Trophoblast cell (in vitro differentiated cells and primary cell): ENCODE measurements at regions not wholly inside any gene's neighbourhood (a gene's known extent, or its start where the extent isn't known, plus 50 kb on each side); places are given as distances from the start of the nearest gene placed in this dataset.

Source experiments
- DNase-seq, 2 donors: peaks; one replicate each; pipeline ENCODE4 v3.0.0-alpha.2; 2016
- H2AFZ ChIP-seq: 2 replicates; pipeline ENCODE4 v1.6.1; 2013; ENCODE audit warnings: low read length, moderate library complexity, mild to moderate bottlenecking; ENCODE audit not compliant: insufficient read depth, poor library complexity
- H2AK5ac ChIP-seq: 2 replicates; pipeline ENCODE4 v1.6.1; 2013; ENCODE audit warnings: mild to moderate bottlenecking, low read length
- H2BK120ac ChIP-seq: 2 replicates; pipeline ENCODE4 v1.6.1; 2013; ENCODE audit warnings: low read length, mild to moderate bottlenecking, moderate library complexity; ENCODE audit not compliant: insufficient read depth, poor library complexity
- H2BK12ac ChIP-seq: 2 replicates; pipeline ENCODE4 v1.6.1; 2013; ENCODE audit warnings: mild to moderate bottlenecking, low read length, moderate library complexity
- H2BK5ac ChIP-seq: 2 replicates; pipeline ENCODE4 v1.6.1; 2013; ENCODE audit warnings: low read length, low read depth, moderate library complexity, mild to moderate bottlenecking; ENCODE audit not compliant: poor library complexity
- H3K14ac ChIP-seq: 2 replicates; pipeline ENCODE4 v1.6.1; 2013; ENCODE audit warnings: mild to moderate bottlenecking, low read length
- H3K18ac ChIP-seq: 2 replicates; pipeline ENCODE4 v1.6.1; 2013; ENCODE audit warnings: mild to moderate bottlenecking, low read length
- H3K23ac ChIP-seq: 2 replicates; pipeline ENCODE4 v1.6.1; 2013; ENCODE audit warnings: low read length
- H3K27ac ChIP-seq: 2 replicates; pipeline ENCODE4 v1.5.1; 2013; ENCODE audit warnings: low read depth, mild to moderate bottlenecking, inconsistent platforms, low read length, moderate library complexity
- H3K27me3 ChIP-seq: 2 replicates; pipeline ENCODE4 v1.6.1; 2013; ENCODE audit warnings: inconsistent platforms, mild to moderate bottlenecking, low read length, moderate library complexity; ENCODE audit not compliant: insufficient read depth
- H3K36me3 ChIP-seq, 2 experiments: 1 replicate in 1 of 2; 2 replicates in 1 of 2; pipeline ENCODE4 v1.6.1; 2013; ENCODE audit warnings: low read length in 2 of 2, mild to moderate bottlenecking in 2 of 2, moderate library complexity in 1 of 2; ENCODE audit not compliant: insufficient read depth in 2 of 2, control insufficient read depth in 1 of 2
- H3K4ac ChIP-seq: 2 replicates; pipeline ENCODE4 v1.6.1; 2013; ENCODE audit warnings: low read depth, mild to moderate bottlenecking, low read length, moderate library complexity
- H3K4me1 ChIP-seq, 2 experiments: 1 replicate in 1 of 2; 2 replicates in 1 of 2; pipeline ENCODE4 v1.6.1; 2013; ENCODE audit warnings: low read length in 2 of 2, mild to moderate bottlenecking in 2 of 2, moderate library complexity in 1 of 2; ENCODE audit not compliant: insufficient read depth in 2 of 2, control insufficient read depth in 1 of 2
- H3K4me2 ChIP-seq: 2 replicates; pipeline ENCODE4 v1.6.1; 2013; ENCODE audit warnings: inconsistent platforms, mild to moderate bottlenecking, low read length, moderate library complexity
- H3K4me3 ChIP-seq: 2 replicates; pipeline ENCODE4 v1.5.1; 2013; ENCODE audit warnings: mild to moderate bottlenecking, low read depth, low read length, inconsistent platforms
- H3K79me1 ChIP-seq: one replicate; pipeline ENCODE4 v1.6.1; 2013; ENCODE audit warnings: low read length
- H3K79me2 ChIP-seq: 2 replicates; pipeline ENCODE4 v1.6.1; 2013; ENCODE audit warnings: low read length, mild to moderate bottlenecking; ENCODE audit not compliant: control insufficient read depth, insufficient read depth, poor library complexity
- H3K9ac ChIP-seq: 2 replicates; pipeline ENCODE4 v1.6.1; 2013; ENCODE audit warnings: mild to moderate bottlenecking, low read length
- H3K9me3 ChIP-seq: 2 replicates; pipeline ENCODE4 v1.6.1; 2013; ENCODE audit warnings: low read depth, mild to moderate bottlenecking, control low read depth, inconsistent platforms, low read length; ENCODE audit not compliant: insufficient read depth
- H4K12ac ChIP-seq: 2 replicates; pipeline ENCODE4 v1.6.1; 2013; ENCODE audit warnings: low read depth, mild to moderate bottlenecking, low read length, moderate library complexity
- H4K8ac ChIP-seq: 2 replicates; pipeline ENCODE4 v1.6.1; 2013; ENCODE audit warnings: low read depth, mild to moderate bottlenecking, low read length, moderate library complexity
- H4K91ac ChIP-seq: one replicate; pipeline ENCODE4 v1.6.1; 2013; ENCODE audit warnings: low read depth, mild to moderate bottlenecking, low read length, moderate library complexity
- WGBS: extraction: QIAGEN DNeasy Blood & Tissue Kit; methylation state at CpG from one replicate; pipeline ENCODE4 v1.1.7; 2013; ENCODE audit warnings: missing lambda C conversion rate; ENCODE audit not compliant: insufficient read length, insufficient coverage; ENCODE audit errors: extremely low coverage; 5-methylcytosine and 5-hydroxymethylcytosine counted together

GRCh38 chr12:87775051-87775450, 254.2 kb downstream of the C12orf50 start:
- Histone ChIP-seq H3K23ac (no peak overlapping the region), H4K8ac (no peak overlapping the region), H2BK5ac (no peak overlapping the region), H3K9me3 (no peaks in the 10 kb centered on the region), H3K79me2 (peaks cover 5% of the 10 kb centered on the region), H4K91ac (peak overlapping the region; percentile 11), H3K4me1 (peaks cover 10% of the 10 kb centered on the region in 2 experiments), H3K4me3 (no peak overlapping the region), H4K12ac (no peak overlapping the region), H3K36me3 (no peaks in the 10 kb centered on the region), H2BK12ac (no peak overlapping the region), H3K27ac (no peak overlapping the region), H3K4me2 (no peak overlapping the region), H3K4ac (no peak overlapping the region), H3K18ac (no peak overlapping the region), H2BK120ac (peak overlapping the region; percentile 58), H2AK5ac (no peak overlapping the region), H3K9ac (no peak overlapping the region), H3K14ac (no peak overlapping the region), H3K27me3 (no peaks in the 10 kb centered on the region), H3K79me1 (peaks cover 10% of the 10 kb centered on the region), H2AFZ (no peak overlapping the region)
- DNase-seq, result no peak

DNA sequence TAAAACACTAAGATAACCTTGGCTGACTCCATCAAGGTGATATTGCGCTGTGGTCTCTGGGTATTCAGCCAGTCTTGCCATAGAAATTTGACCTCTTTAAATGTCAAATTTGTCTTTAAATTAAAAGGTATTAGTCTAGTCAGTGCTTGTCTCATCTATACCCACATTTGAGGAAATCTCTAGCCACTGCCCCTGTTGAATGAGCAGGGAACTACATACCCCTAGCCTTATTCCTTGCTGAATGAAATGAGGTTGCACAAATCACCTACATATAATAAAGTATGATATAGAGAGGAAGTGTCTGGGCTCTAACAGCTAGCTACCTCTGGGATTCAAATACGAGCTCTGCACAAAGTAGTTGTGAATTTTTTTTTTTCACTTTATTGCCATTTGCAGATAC, 256.8 kb downstream of the C12orf50 start:
- no peak overlapping the region for H3K14ac ChIP-seq
- no peak for DNase-seq
- WGBS, result no CpG with 5 or more reads among the region's 2 CpGs

DNA sequence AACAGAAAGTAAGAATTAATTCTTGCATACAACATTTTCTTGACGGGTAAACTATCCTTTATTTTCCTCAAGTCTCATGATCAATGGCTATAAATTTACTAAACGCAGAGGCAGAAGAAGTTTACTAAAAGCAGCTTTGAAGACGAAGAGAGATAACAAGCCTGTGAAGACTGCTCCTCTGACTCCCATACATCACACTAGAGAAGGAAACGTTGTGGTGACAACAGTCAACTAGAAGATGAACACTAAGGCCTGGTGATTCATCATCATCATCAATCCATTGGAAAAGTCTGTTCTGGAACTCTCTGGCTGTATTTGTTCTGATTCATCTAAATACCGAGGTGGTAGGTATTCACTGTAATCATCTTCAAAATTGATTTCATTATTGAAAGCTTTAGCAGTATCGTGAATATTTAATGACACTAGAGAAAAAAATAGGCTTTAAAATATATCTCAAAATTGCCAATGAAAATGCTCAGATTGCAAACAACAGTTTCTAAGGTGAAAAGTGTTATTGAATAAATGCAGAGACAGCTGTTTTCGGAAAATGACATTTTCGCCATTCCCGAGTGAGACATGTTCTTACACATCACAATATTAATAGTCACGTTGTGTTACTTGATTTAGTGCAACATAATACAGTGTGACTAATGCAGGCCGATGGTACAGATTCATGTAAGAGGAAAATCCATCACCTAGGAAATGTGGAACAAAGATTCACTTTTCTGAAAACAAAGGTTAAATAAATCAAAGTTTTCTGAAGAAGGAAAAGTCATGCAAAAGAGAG, 260.5 kb downstream of the C12orf50 start:
- no peaks in the 10 kb centered on the region for H3K79me1 ChIP-seq
- H4K91ac ChIP-seq, result no peak overlapping the region
- WGBS, result no CpG with 5 or more reads among the region's 11 CpGs
- no peak overlapping the region for H2BK12ac ChIP-seq
- no peaks in the 10 kb centered on the region for H3K27me3 ChIP-seq
- no peaks in the 10 kb centered on the region for H3K4me1 ChIP-seq
- no peak overlapping the region for H4K8ac ChIP-seq
- no peak overlapping the region for H3K4me2 ChIP-seq
- no peak overlapping the region for H3K18ac ChIP-seq
- no peak overlapping the region for H3K14ac ChIP-seq
- H2BK5ac ChIP-seq, result no peak overlapping the region
- no peak overlapping the region for H3K23ac ChIP-seq
- H4K12ac ChIP-seq, result no peak overlapping the region
- H3K36me3 ChIP-seq, result no peaks in the 10 kb centered on the region
- no peaks in the 10 kb centered on the region for H3K79me2 ChIP-seq
- H2BK120ac ChIP-seq, result no peak overlapping the region
- H3K9me3 ChIP-seq, result no peaks in the 10 kb centered on the region
- no peak overlapping the region for H3K4ac ChIP-seq
- H3K27ac ChIP-seq, result no peak overlapping the region
- no peak overlapping the region for H2AFZ ChIP-seq
- H2AK5ac ChIP-seq, result no peak overlapping the region
- no peak for DNase-seq
- H3K4me3 ChIP-seq, result no peak overlapping the region
- no peak overlapping the region for H3K9ac ChIP-seq

More for the DNA sequence above, 256.8 kb downstream of the C12orf50 start:
- Histone ChIP-seq H3K23ac (no peak overlapping the region), H2BK12ac (no peak overlapping the region), H3K4ac (no peak overlapping the region), H2BK5ac (no peak overlapping the region), H2AFZ (no peak overlapping the region), H3K27me3 (no peaks in the 10 kb centered on the region), H3K27ac (no peak overlapping the region), H3K4me2 (no peak overlapping the region), H3K18ac (no peak overlapping the region), H4K8ac (no peak overlapping the region), H2AK5ac (no peak overlapping the region), H3K79me1 (no peaks in the 10 kb centered on the region), H3K9ac (no peak overlapping the region), H3K4me3 (no peak overlapping the region), H3K9me3 (no peaks in the 10 kb centered on the region), H4K91ac (no peak overlapping the region), H3K79me2 (no peaks in the 10 kb centered on the region), H4K12ac (no peak overlapping the region), H2BK120ac (no peak overlapping the region), H3K4me1 (no peaks in the 10 kb centered on the region), H3K36me3 (no peaks in the 10 kb centered on the region)

- H3K14ac ChIP-seq, result no peak overlapping the region
- H2BK120ac ChIP-seq, result no peak overlapping the region
- no peaks in the 10 kb centered on the region for H3K79me1 ChIP-seq
- no peak overlapping the region for H3K27ac ChIP-seq
- H3K9me3 ChIP-seq, result no peaks in the 10 kb centered on the region
- no peak overlapping the region for H2AFZ ChIP-seq
- H4K12ac ChIP-seq, result no peak overlapping the region
- H3K18ac ChIP-seq, result no peak overlapping the region
- no peak overlapping the region for H2BK12ac ChIP-seq
- no peaks in the 10 kb centered on the region for H3K27me3 ChIP-seq
- no peak overlapping the region for H3K23ac ChIP-seq
- H3K79me2 ChIP-seq, result no peaks in the 10 kb centered on the region
- no peaks in the 10 kb centered on the region for H3K36me3 ChIP-seq
- H3K4me3 ChIP-seq, result no peak overlapping the region
- H3K4me1 ChIP-seq, result no peaks in the 10 kb centered on the region
- H3K4me2 ChIP-seq, result no peak overlapping the region
- no peak overlapping the region for H2BK5ac ChIP-seq
- H2AK5ac ChIP-seq, result no peak overlapping the region
- no peak overlapping the region for H3K9ac ChIP-seq
- no peak overlapping the region for H3K4ac ChIP-seq
- no peak overlapping the region for H4K8ac ChIP-seq
- H4K91ac ChIP-seq, result no peak overlapping the region
- DNase-seq, result no peak
Observed at GRCh38 chr12:87766044-87766443, 263.2 kb downstream of the C12orf50 start.
